B cell (primary cell): ENCODE measurements at regions not wholly inside any gene's neighbourhood (a gene's known extent, or its start where the extent isn't known, plus 50 kb on each side); places are given as distances from the start of the nearest gene placed in this dataset.

Experiments
- ATAC-seq: fragments of 200-7000 bp; cut with Tn5 transposase; one replicate; pipeline ENCODE4 v1.10.0; 2021; ENCODE audit warnings: low read depth, mild to moderate bottlenecking, moderate number of reproducible peaks, moderate library complexity
- CTCF ChIA-PET: fragments of 350-600 bp; sonication (Branson Sonifier 250); formaldehyde crosslinking; loops from one replicate; lab custom pipeline; 2021; ENCODE audit warnings: antibody characterized with exemption, inconsistent platforms; lab: Charles Lee
- POLR2A ChIA-PET: fragments of 350-600 bp; sonication (Branson Sonifier 250); formaldehyde crosslinking; loops from one replicate; lab custom pipeline; 2021; ENCODE audit warnings: antibody characterized with exemption; lab: Charles Lee
- DNase-seq: peaks from one replicate; pipeline ENCODE4 v3.0.0; 2013
- H2AFZ ChIP-seq: 2 replicates; pipeline ENCODE4 v1.6.1; 2012; ENCODE audit warnings: mild to moderate bottlenecking, low read depth, low read length; ENCODE audit not compliant: insufficient read depth, poor library complexity, severe bottlenecking
- H3K27ac ChIP-seq, 2 donors: 1 replicate in 1 of 2; 2 replicates in 1 of 2; pipeline ENCODE4 v1.5.1; 2012 to 2013; ENCODE audit warnings: low read length in 2 of 2, mild to moderate bottlenecking in 2 of 2, moderate library complexity in 1 of 2
- H3K27me3 ChIP-seq, 4 experiments: fragments of 200-600 bp in 1 of 4; sonication (generic) in 1 of 4; replicated peaks in 1 of 4; 1 replicate in 2 of 4; 2 replicates in 2 of 4; pipeline versions ENCODE4 v1.6.1 to v1.7.0; 2013 to 2016; ENCODE audit warnings: low read length in 3 of 4, mild to moderate bottlenecking in 2 of 4, mixed read lengths in 1 of 4, moderate library complexity in 1 of 4; ENCODE audit not compliant: insufficient read depth in 4 of 4, control insufficient read depth in 3 of 4; ENCODE audit errors: control extremely low read depth in 1 of 4
- H3K36me3 ChIP-seq, 2 experiments: replicated peaks in 1 of 2; 1 replicate in 1 of 2; 2 replicates in 1 of 2; pipeline versions ENCODE4 v1.6.1 to v1.7.1; 2013; ENCODE audit warnings: low read length in 1 of 2; ENCODE audit not compliant: insufficient read depth in 2 of 2, control insufficient read depth in 1 of 2; ENCODE audit errors: control extremely low read depth in 1 of 2, extremely low read depth in 1 of 2
- H3K4me1 ChIP-seq, 2 donors: fragments of 200-600 bp in 1 of 2; sonication (generic) in 1 of 2; 1 replicate in 1 of 2; 2 replicates in 1 of 2; pipeline versions ENCODE4 v1.5.1 to v1.6.1; 2013 to 2017; ENCODE audit warnings: low read length in 2 of 2; ENCODE audit not compliant: control insufficient read depth in 2 of 2, insufficient read depth in 2 of 2
- H3K4me2 ChIP-seq: replicated peaks from 2 replicates; pipeline ENCODE3; 2012; ENCODE audit warnings: mild to moderate bottlenecking, low read depth, low read length; ENCODE audit not compliant: poor library complexity, severe bottlenecking
- H3K4me3 ChIP-seq, 5 experiments: fragments of 200-600 bp in 1 of 5; sonication (generic) in 1 of 5; 1 replicate in 3 of 5; 2 replicates in 2 of 5; pipeline versions ENCODE4 v1.5.1 to v1.7.0; 2011 to 2016; ENCODE audit warnings: low read length in 4 of 5, mild to moderate bottlenecking in 4 of 5, low read depth in 2 of 5, control low read depth in 1 of 5, moderate library complexity in 1 of 5; ENCODE audit not compliant: insufficient read depth in 1 of 5; ENCODE audit errors: control extremely low read depth in 1 of 5, extremely low read depth in 1 of 5
- H3K79me2 ChIP-seq: fragments of 200-600 bp; sonication (generic); one replicate; pipeline ENCODE4 v1.6.0; 2016; ENCODE audit warnings: low read length; ENCODE audit not compliant: control insufficient read depth, insufficient read depth
- H3K9ac ChIP-seq: fragments of 200-600 bp; sonication (generic); 2 replicates; pipeline ENCODE4 v1.6.1; 2017; ENCODE audit warnings: mild to moderate bottlenecking, low read length, moderate library complexity
- H3K9me3 ChIP-seq, 3 donors: one replicate each; pipeline versions ENCODE4 v1.6.1 to v1.7.1; 2013; ENCODE audit warnings: low read length in 2 of 3; ENCODE audit not compliant: control insufficient read depth in 2 of 3, insufficient read depth in 1 of 3; ENCODE audit errors: control extremely low read depth in 1 of 3
- H4K20me1 ChIP-seq: 2 replicates; pipeline ENCODE4 v1.6.0; 2012; ENCODE audit warnings: mild to moderate bottlenecking, low read length; ENCODE audit not compliant: insufficient read depth, control insufficient read depth, poor library complexity, severe bottlenecking
- H3K27ac Mint-ChIP-seq: one replicate; pipeline ENCODE4 v1.8.0; 2021; ENCODE audit warnings: mixed read lengths
- H3K27me3 Mint-ChIP-seq: one replicate; pipeline ENCODE4 v1.8.0; 2021; ENCODE audit warnings: mixed read lengths
- H3K4me1 Mint-ChIP-seq: one replicate; pipeline ENCODE4 v1.8.0; 2021; ENCODE audit warnings: mixed read lengths
- H3K4me3 Mint-ChIP-seq: one replicate; pipeline ENCODE4 v1.8.0; 2021; ENCODE audit warnings: mixed read lengths
- H3K9me3 Mint-ChIP-seq: one replicate; pipeline ENCODE4 v1.8.0; 2022; ENCODE audit warnings: mixed read lengths; ENCODE audit not compliant: insufficient read depth
- EZH2 ChIP-seq: IDR thresholded peaks from 2 replicates; pipeline ENCODE4 v1.6.1; 2012; ENCODE audit warnings: borderline replicate concordance, low read depth, mild to moderate bottlenecking, moderate library complexity, low read length; ENCODE audit not compliant: insufficient read depth, poor library complexity, severe bottlenecking
- WGBS: methylation state at CpG from one replicate; pipeline ENCODE4 v1.1.5; 2013; ENCODE audit warnings: missing lambda C conversion rate; ENCODE audit not compliant: insufficient coverage; 5-methylcytosine and 5-hydroxymethylcytosine counted together
- intact Hi-C: fragments of 100-400 bp; cut with micrococcal nuclease; formaldehyde crosslinking; loops from one replicate; pipeline ENCODE4 v1.10.0; 2022
- TF ChIP-seq, protein P1 (sequence below): fragments of 200-600 bp; IDR thresholded peaks from one replicate; pipeline ENCODE4 v1.8.0; 2022; ENCODE audit warnings: antibody characterized with exemption, mild to moderate bottlenecking

DNA sequence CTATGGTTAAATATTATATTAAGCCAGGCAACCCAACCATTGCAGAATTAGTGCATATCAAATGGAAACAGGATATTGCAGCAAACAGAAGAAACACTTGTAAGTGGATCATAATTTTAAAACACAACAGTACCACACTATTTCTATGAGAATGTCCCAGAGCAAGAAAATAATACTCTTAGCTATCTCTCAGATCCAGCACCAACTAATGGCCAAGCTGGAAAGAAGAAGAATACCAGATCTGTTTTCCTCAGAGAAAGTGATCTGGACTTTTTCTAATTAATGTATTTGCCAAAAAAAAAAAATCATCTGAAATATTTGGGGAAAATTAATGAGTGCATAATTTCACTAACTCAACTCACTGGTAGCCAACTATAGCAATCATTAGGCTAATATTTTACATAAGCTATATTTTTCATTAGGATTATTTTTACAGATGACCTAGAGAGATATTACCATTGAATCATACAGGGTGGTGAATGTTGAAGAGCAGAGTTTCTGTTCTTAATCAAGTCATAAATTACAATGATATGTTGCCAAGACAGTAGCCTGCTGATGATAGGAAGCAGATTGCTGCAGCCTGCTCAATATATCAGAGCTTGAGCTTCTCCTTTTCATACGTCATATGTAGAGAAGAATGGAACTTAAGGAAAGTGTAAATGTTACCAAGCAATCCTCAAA is 995.4 kb upstream of the LRRN3 start:
- Histone ChIP-seq H3K27ac (no peak overlapping the region), H3K4me2 (no peak overlapping the region), H3K4me3 (no peak overlapping the region), H2AFZ (no peak overlapping the region), H3K27me3 (no peaks in the 10 kb centered on the region), H4K20me1 (no peaks in the 10 kb centered on the region), H3K9me3 (no peaks in the 10 kb centered on the region), H3K9ac (no peak overlapping the region), H3K79me2 (no peaks in the 10 kb centered on the region), H3K4me1 (no peaks in the 10 kb centered on the region), H3K36me3 (no peaks in the 10 kb centered on the region)
- ATAC-seq (no peak), DNase-seq (no peak)
- H3K27ac Mint-ChIP-seq = no peak overlapping the region
- peaks cover 3% of the 10 kb centered on the region for H3K9me3 Mint-ChIP-seq
- no CpG with 5 or more reads among the region's 1 CpG for WGBS
- no peaks in the 10 kb centered on the region for H3K4me1 Mint-ChIP-seq
- intact Hi-C loops = no loop called here
- POLR2A ChIA-PET = no interaction called here
- CTCF ChIA-PET = no interaction called here
- no peak for TF ChIP-seq EZH2
- TF ChIP-seq, protein P1, sequence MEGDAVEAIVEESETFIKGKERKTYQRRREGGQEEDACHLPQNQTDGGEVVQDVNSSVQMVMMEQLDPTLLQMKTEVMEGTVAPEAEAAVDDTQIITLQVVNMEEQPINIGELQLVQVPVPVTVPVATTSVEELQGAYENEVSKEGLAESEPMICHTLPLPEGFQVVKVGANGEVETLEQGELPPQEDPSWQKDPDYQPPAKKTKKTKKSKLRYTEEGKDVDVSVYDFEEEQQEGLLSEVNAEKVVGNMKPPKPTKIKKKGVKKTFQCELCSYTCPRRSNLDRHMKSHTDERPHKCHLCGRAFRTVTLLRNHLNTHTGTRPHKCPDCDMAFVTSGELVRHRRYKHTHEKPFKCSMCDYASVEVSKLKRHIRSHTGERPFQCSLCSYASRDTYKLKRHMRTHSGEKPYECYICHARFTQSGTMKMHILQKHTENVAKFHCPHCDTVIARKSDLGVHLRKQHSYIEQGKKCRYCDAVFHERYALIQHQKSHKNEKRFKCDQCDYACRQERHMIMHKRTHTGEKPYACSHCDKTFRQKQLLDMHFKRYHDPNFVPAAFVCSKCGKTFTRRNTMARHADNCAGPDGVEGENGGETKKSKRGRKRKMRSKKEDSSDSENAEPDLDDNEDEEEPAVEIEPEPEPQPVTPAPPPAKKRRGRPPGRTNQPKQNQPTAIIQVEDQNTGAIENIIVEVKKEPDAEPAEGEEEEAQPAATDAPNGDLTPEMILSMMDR = no peak
- H3K27me3 Mint-ChIP-seq = no peaks in the 10 kb centered on the region
- no peak overlapping the region for H3K4me3 Mint-ChIP-seq

- ChIA-PET CTCF (no interaction called here), POLR2A (no interaction called here)
- no peak overlapping the region for H3K9ac ChIP-seq
- no peaks in the 10 kb centered on the region for H3K36me3 ChIP-seq
- H3K4me3 Mint-ChIP-seq = no peak overlapping the region
- peaks cover 4% of the 10 kb centered on the region for H3K9me3 Mint-ChIP-seq
- intact Hi-C loops = no loop called here
- DNase-seq (no peak), ATAC-seq (no peak)
- no peaks in the 10 kb centered on the region for H3K4me1 ChIP-seq
- H3K4me1 Mint-ChIP-seq = no peaks in the 10 kb centered on the region
- WGBS = 88% methylated on average over 1 of the region's 5 CpGs
- H3K4me2 ChIP-seq = no peak overlapping the region
- H3K27me3 Mint-ChIP-seq = no peaks in the 10 kb centered on the region
- no peak overlapping the region for H3K27ac ChIP-seq
- no peak for TF ChIP-seq EZH2
- TF ChIP-seq, protein P1 = no peak
- H4K20me1 ChIP-seq = no peaks in the 10 kb centered on the region
- no peak overlapping the region for H3K4me3 ChIP-seq
- H3K79me2 ChIP-seq = no peaks in the 10 kb centered on the region
- no peaks in the 10 kb centered on the region for H3K9me3 ChIP-seq
- no peak overlapping the region for H3K27ac Mint-ChIP-seq
- no peaks in the 10 kb centered on the region for H3K27me3 ChIP-seq
- H2AFZ ChIP-seq = no peak overlapping the region
These were observed 986.7 kb upstream of the LRRN3 start for GRCh38 chr7:110104243-110104642.
